GM21390 (cell line): ENCODE measurements at regions not wholly inside any gene's neighbourhood (a gene's known extent, or its start where the extent isn't known, plus 50 kb on each side); places are given as distances from the start of the nearest gene placed in this dataset.

ENCODE experiments used
- ATAC-seq: cut with Tn5 transposase; IDR thresholded peaks from one replicate; pipeline ENCODE4 v1.9.1; 2021; ENCODE audit not compliant: unreplicated experiment

- no peak for ATAC-seq
Measured at GRCh38 chr5:174326372-174326771, 280.9 kb downstream of the NSG2 start.

GRCh38 chr5:174327317-174327864 lies 281.9 kb downstream of the NSG2 start:
- ATAC-seq = no peak

- ATAC-seq = no peak
Measured at GRCh38 chr5:174327896-174328295, 282.4 kb downstream of the NSG2 start.

GRCh38 chr5:174328631-174329299 lies 283.3 kb downstream of the NSG2 start:
- no peak for ATAC-seq

- no peak for ATAC-seq
Measured at GRCh38 chr5:174329738-174330137, 284.2 kb downstream of the NSG2 start.

GRCh38 chr5:174335682-174336364 lies 290.3 kb downstream of the NSG2 start:
- ATAC-seq = no peak

GRCh38 chr5:174336479-174336878 lies 291.0 kb downstream of the NSG2 start:
- ATAC-seq = no peak

- ATAC-seq = no peak
Measured at GRCh38 chr5:174337276-174338184, 292.0 kb downstream of the NSG2 start.

GRCh38 chr5:174338185-174339010 lies 292.9 kb downstream of the NSG2 start:
- no peak for ATAC-seq

- ATAC-seq = no peak
Measured at GRCh38 chr5:174339130-174339529, 293.6 kb downstream of the NSG2 start.

- ATAC-seq = no peak
Measured at GRCh38 chr5:174340226-174340625, 294.7 kb downstream of the NSG2 start.

GRCh38 chr5:174342696-174343095 lies 297.2 kb downstream of the NSG2 start:
- no peak for ATAC-seq

GRCh38 chr5:174343826-174344225 lies 298.3 kb downstream of the NSG2 start:
- ATAC-seq = no peak

GRCh38 chr5:174344335-174344734 lies 298.8 kb downstream of the NSG2 start:
- ATAC-seq = no peak

GRCh38 chr5:174347183-174347582 lies 301.7 kb downstream of the NSG2 start:
- ATAC-seq = no peak

GRCh38 chr5:174348311-174348981 lies 302.9 kb downstream of the NSG2 start:
- ATAC-seq = no peak

GRCh38 chr5:174352681-174353080 lies 307.2 kb downstream of the NSG2 start:
- no peak for ATAC-seq

GRCh38 chr5:174354571-174354970 lies 309.1 kb downstream of the NSG2 start:
- no peak for ATAC-seq

GRCh38 chr5:174355208-174355612 lies 309.7 kb downstream of the NSG2 start:
- no peak for ATAC-seq

- no peak for ATAC-seq
Measured at GRCh38 chr5:174355995-174356394, 310.5 kb downstream of the NSG2 start.
